Pons (tissue), 1 donor: ENCODE measurements at regions not wholly inside any gene's neighbourhood (a gene's known extent, or its start where the extent isn't known, plus 50 kb on each side); places are given as distances from the start of the nearest gene placed in this dataset.
A peak's percentile ranks its signal among the peaks of the same experiment; 100 is the strongest.
"Not testable (repeated sequence)": the region's sequence is repeated elsewhere in the genome, so short reads cannot be mapped to it uniquely, and the experiment has no call there.

ENCODE experiments used
- DNase-seq: peaks from one replicate; pipeline ENCODE4 v3.0.0-alpha.2; 2016; ENCODE audit warnings: low spot score

DNA sequence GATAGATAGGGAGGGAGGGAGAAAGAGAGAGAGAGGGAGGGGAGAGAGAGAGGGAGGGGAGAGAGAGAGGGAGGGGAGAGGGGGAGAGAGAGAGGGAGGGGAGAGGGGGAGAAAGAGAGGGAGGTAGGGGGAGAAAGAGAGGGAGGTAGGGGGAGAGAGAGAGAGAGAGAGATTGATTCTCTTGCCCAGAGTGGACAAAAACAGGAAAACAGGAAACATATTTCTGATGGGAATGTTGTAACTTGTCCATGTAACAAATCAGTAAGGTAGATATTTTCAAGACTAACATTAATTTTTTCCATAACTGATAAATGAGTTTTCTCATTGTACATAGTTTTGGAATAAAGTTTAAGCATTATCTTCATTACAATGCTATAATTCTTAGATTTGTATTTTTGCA, 811.7 kb upstream of the GRAMD2B start:
- DNase-seq, result no peak

DNA sequence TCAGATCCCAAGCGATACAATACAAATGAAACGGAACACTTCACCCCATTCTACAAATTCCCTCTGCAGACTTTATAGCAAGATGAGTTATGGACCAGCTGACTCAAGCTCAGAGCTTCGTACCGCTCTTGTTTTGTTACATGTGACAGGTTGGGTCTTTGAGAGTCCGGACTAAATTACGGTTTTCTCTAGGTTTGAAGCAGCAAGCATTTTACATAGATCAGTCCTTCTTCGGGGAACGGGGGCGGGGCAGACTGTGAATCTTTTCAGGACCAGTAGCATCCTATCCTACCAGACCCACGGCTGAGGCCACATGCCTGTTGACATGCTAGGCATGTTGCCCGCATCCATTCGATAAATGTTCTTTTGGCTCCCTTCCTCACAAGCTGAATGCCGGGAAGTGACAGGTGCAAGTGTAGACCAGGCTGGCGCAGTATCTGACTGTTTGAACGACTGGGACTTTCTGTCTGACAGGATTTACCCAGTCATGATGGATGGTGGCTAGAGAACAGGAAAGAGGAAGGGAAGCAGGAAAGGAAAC, 811.0 kb upstream of the GRAMD2B start:
- peak; percentile 37 for DNase-seq

DNA sequence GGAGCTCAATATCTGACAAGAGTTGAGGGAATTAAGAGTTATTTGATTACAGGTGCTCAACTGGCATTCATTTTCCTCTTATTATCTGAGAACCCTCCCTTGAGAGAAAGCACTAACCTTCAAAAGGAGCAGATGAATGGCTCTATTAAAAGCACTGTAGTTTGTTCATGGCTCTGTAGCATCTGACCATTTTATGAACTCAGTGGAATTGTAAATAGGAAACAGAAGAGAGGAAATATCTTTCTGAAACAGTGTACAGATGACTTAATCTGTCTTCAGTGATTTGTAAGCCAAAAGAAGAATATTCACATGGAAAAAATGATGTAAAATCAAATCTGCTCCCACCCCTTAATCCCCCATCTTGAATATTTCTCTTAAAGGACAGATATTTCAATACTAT, 810.4 kb upstream of the GRAMD2B start:
- peak; percentile 28 for DNase-seq

- no peak for DNase-seq
These were observed 793.0 kb upstream of the GRAMD2B start for GRCh38 chr5:125630237-125630636.

DNA sequence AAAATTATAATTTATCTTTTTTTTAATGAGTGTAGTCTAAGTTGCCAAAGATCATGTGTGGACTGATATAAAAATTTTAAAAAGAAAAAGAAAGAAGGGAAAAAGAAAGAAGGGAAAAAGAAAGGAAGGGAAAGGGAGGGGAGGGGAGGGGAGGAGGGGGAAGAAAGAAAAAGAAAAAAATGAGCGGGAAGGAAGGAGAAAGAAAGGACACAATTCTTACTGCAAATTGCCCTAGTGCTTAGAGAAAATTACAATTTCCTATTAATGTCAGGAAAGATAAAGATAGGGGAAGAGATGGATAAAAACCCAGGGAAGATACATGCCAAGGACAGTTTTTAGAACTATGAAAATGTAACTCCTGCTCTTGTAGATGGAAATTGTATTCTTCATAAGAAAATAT, 789.7 kb upstream of the GRAMD2B start:
- DNase-seq, result no peak

DNA sequence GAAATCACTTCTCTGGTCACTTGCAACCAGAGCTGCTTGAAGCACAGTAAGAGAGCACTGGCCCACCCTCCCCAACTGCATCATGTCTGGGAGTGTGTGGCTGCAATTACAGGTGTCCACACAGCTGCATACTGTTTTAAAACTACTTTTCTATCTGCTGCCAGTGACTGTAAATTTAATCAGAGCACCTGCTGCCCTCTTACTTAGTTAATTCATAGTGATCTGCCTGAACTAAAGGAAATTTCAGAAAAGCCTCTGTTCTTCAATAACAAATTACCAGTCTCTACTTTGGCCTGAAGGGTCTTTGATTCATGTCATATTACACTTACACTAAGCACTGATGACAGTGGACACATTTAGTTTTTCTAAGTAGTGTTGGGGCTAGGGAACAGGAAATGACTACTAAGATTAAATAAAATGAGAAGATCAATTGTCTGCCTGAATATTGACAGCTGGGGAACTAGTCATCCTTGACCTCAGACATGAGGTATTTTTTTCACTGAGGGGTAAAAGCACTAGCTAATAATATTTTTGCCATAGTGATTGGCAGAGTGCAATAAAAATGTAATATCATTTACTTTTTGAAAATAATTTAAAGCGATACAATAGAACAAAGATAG, 788.9 kb upstream of the GRAMD2B start:
- no peak for DNase-seq

- DNase-seq, result no peak
These were observed 783.4 kb upstream of the GRAMD2B start for GRCh38 chr5:125639858-125640257.

GRCh38 chr5:125652761-125653160, 770.4 kb upstream of the GRAMD2B start:
- DNase-seq, result no peak

DNA sequence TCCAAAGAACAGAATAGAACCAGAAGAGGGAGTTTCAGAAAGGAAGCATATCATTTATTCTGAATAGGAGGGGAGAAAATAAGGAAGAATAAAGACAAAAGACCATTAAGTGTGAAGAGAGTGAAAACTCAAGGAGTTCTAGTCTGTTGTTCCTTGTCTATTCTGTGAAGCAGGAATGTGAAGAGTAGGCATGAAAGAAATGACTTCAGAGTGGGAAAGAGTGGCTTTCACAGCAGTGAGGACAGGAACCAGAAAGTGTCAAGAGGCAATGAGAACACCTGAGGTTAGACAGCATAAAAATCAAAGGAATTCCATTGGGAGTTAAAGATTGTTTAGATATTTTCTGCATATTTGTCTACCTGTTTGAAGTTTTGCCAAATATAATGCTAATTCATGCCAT, 768.8 kb upstream of the GRAMD2B start:
- DNase-seq, result no peak

DNA sequence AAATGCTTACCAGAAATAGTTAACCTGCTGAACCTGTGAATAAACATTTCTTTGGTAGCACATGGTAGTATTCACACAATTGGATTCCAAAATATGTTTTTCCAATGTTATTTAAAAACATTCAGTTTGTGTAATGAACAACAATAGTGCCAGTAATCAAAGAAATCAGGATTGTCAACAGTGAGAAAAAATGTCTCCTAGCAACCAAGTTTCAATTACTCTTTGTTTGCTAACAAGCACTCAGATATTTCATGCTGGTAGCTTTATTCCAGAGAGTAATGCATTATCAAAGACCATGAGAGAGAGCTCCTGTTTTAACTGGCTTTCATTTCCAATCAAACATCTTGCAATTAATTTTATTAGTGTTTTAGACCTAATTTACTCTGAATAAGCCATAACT, 768.1 kb upstream of the GRAMD2B start:
- peak; percentile 82 for DNase-seq

GRCh38 chr5:125657936-125658335, 765.3 kb upstream of the GRAMD2B start:
- peak; percentile 49 for DNase-seq

- DNase-seq, result peak; percentile 24
These were observed 763.7 kb upstream of the GRAMD2B start for GRCh38 chr5:125659316-125660023.

DNA sequence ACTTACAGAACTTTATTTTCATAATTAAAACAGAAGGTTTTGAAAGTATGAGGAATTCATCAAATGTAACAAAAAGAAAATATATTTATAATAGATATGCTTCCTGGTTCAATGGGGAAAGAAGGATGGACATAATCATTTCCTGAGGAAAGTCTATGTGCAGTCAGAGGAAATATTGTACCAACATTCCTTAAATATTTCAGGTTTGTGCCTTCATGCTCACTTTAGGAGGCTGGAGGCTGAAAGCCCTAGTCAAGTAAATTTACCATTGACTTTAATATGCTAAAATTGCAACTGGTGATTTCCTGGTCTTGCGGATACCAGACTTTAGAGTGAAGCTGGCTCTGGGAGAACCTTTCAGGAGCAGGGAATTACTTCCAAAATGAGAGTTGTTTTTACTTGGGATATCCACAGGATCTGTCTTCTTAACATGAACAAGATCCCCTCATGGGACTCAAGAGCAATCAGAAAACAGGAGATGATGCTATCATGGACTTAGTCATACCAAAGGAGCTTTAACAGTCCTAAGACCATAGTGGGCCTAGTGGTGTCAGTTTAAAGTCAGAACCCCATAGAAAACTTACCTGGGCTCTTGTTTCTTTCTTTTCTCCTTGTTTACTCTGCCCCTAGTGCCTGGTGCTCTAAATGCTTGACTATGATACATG, 762.8 kb upstream of the GRAMD2B start:
- DNase-seq, result no peak

DNA sequence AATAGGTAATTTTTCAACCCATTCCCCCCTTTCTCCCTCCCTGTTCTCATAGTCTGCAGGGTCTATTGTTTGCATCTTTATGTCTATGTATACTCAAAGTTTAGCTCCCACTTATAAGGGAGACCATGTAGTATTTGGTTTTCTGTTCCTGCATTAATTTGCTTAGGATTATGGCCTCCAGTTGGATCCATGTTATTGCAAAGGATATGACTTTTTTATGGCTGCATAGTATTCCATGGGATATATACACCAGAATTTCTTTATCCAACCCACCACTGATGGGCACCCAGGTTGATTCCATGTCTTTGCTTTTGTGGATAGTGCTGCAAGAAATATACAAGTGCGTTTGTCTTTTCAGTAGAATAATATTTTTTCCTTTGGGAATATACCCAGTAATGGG, 761.6 kb upstream of the GRAMD2B start:
- DNase-seq, result no peak

DNA sequence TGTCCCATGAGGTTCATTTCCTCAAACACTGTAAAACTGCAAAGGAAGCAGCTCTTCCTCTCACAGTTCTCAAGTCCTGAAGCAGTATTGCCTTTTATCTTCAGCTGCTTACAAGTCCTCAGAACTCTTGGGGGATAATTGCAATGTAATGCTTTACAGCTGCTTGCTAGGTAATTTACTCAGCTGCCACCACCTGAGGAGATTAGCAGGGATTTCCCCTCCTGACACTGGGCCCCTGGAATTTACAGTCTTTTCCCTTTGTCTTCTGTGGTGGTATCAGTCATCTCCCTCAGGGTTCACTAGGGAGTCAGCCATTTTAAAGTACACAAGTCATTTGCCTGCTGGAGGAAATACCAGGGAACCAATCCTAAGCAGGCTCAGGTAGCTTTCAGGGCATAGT, 754.3 kb upstream of the GRAMD2B start:
- DNase-seq, result no peak

GRCh38 chr5:125673359-125673950, 749.8 kb upstream of the GRAMD2B start:
- DNase-seq, result no peak

- no peak for DNase-seq
These were observed 743.7 kb upstream of the GRAMD2B start for GRCh38 chr5:125679522-125679921.

GRCh38 chr5:125683669-125684068, 739.5 kb upstream of the GRAMD2B start:
- DNase-seq, result no peak

DNA sequence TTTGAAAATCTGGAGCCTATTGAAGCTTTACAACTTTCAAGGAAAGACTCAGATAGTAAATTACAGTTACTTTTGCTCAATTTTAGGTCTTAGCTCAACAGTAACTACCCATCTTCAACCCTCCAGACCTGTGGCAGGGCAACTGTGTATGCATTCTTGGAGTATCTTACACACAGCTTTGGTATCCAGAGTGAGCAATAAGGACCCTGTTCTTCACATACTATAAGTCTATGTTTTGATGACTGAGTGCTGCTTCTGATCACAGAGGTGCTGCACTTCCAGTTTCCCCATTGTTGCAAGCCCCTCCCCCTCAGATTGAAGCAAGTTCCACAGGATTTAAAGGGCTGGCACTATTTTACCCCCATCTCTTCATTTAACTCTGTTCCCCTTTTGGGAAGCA, 737.4 kb upstream of the GRAMD2B start:
- DNase-seq, result no peak

DNA sequence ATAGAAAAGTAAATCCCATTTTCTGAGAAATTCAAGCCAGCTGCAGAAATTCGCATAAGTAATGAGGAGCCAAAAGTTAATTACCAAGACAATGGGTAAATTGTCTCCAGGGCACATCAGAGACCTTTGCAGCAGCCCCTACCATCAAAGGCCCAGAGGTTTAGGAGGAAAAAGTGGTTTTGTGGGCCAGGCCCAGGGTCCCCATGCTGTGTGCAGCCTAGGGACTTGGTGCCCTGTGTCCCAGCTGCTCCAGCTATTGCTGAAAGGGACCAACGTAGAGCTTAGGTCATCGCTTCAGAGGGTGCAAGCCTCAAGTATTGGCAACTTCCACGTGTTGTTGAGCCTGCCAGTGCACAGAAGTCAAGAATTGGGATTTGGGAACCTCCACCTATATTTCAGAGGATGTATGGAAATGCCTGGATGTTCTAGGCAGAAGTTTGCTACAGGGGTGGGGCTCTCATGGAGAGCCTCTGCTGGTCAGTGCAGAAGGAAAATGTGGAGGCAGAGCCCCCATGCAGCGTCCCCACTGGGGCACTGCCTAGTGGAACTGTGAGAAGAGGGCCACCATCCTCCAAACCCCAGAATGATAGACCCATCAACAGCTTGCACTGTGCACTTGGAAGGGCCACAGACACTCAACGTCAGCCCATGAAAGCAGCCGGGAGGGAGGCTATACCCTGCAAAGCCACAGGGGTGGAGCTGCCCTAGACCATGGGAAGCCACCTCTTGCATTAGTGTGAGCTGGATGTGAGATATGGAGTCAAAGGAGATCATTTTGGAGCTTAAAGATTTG, 731.3 kb upstream of the GRAMD2B start:
- not testable (repeated sequence) for DNase-seq

DNA sequence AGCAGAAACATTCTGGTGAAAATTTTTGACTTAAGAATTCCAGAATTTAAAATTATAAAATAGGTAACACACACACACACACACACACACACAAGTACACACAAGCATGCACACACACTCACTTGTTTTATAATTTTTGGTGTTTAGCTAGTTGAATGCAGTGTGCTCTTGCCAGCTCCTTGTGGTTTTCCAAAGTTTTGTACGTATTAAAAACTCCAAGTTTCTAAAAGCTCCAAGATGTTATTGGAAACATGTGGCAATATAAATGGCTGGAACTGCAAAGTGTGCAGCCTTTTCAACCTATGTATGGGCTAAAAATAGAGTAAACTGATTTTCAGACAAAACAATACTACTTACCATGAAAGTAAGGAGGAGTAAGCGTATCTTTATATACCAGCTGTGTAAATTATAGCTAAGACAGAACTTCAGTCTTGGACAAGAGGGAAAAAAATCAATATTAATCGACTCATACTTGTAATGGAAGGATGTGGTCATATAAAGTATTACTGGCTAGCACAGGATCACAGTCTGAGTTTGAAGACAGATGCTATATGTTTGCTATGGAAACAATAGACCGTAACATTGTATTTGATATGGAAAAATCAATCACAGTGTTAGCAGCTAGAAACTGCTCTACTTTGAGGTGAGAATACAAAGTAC, 727.1 kb upstream of the GRAMD2B start:
- no peak for DNase-seq
